Spleen (tissue), 11 donors: ENCODE measurements at regions not wholly inside any gene's neighbourhood (a gene's known extent, or its start where the extent isn't known, plus 50 kb on each side); places are given as distances from the start of the nearest gene placed in this dataset.

Experiments used
- DNase-seq: peaks from one replicate; pipeline ENCODE4 v3.0.0-alpha.2; 2020
- H3K27ac ChIP-seq, 8 donors: fragments of 200-600 bp; sonication (generic) in 7 of 8; 1 replicate in 4 of 8; 2 replicates in 4 of 8; pipeline versions ENCODE4 v1.5.0 to v1.8.0; 2016 to 2021; ENCODE audit warnings: inconsistent platforms in 4 of 8, mild to moderate bottlenecking in 4 of 8, moderate library complexity in 1 of 8
- H3K27me3 ChIP-seq, 7 donors: fragments of 200-600 bp; sonication (generic) in 6 of 7; replicated peaks in 1 of 7; 1 replicate in 4 of 7; 2 replicates in 3 of 7; pipeline versions ENCODE4 v1.5.0 to v1.8.0; 2016 to 2021; ENCODE audit warnings: inconsistent platforms in 3 of 7, mild to moderate bottlenecking in 1 of 7
- H3K36me3 ChIP-seq, 6 donors: fragments of 200-600 bp; sonication (generic) in 5 of 6; 1 replicate in 4 of 6; 2 replicates in 2 of 6; pipeline versions ENCODE4 v1.5.0 to v1.8.0; 2016 to 2021; ENCODE audit warnings: inconsistent platforms in 2 of 6
- H3K4me1 ChIP-seq, 6 donors: fragments of 200-600 bp; sonication (generic) in 5 of 6; 1 replicate in 3 of 6; 2 replicates in 3 of 6; pipeline versions ENCODE4 v1.5.0 to v1.8.0; 2016 to 2021; ENCODE audit warnings: inconsistent platforms in 3 of 6
- H3K4me3 ChIP-seq, 8 donors: fragments of 200-600 bp; sonication (generic) in 7 of 8; 1 replicate in 4 of 8; 2 replicates in 4 of 8; pipeline versions ENCODE4 v1.5.0 to v1.8.0; 2016 to 2021; ENCODE audit warnings: inconsistent platforms in 4 of 8, mild to moderate bottlenecking in 4 of 8, moderate library complexity in 2 of 8
- H3K9me3 ChIP-seq, 8 donors: fragments of 200-600 bp; sonication (generic) in 7 of 8; 1 replicate in 4 of 8; 2 replicates in 4 of 8; pipeline versions ENCODE4 v1.5.0 to v1.8.0; 2016 to 2021; ENCODE audit warnings: inconsistent platforms in 4 of 8
- CTCF ChIP-seq, 11 experiments: fragments of 200-600 bp in 7 of 11; fragments of 450-650 bp in 4 of 11; sonication (generic) in 4 of 11; IDR thresholded peaks in 8 of 11; conservative IDR thresholded peaks in 3 of 11; 1 replicate in 7 of 11; 2 replicates in 4 of 11; pipeline versions ENCODE4 v1.4.0 to v1.8.0; 2016 to 2021; ENCODE audit warnings: antibody characterized with exemption in 11 of 11, inconsistent platforms in 4 of 11, mild to moderate bottlenecking in 1 of 11
- POLR2A ChIP-seq, 3 donors: fragments of 450-650 bp; IDR thresholded peaks; one replicate each; pipeline ENCODE4 v1.5.1; 2017; ENCODE audit warnings: antibody characterized with exemption in 3 of 3, mild to moderate bottlenecking in 1 of 3
- POLR2AphosphoS5 ChIP-seq, 3 donors: sonication (generic); formaldehyde crosslinking; IDR thresholded peaks; one replicate each; pipeline ENCODE4 v1.5.1; 2017; ENCODE audit warnings: antibody characterized with exemption in 3 of 3
- WGBS, 5 donors: extraction: QIAGEN DNeasy Blood & Tissue Kit in 3 of 5; methylation state at CpG; one replicate each; pipeline versions ENCODE4 v1.1.5 to v1.1.7; 2013 to 2018; 5-methylcytosine and 5-hydroxymethylcytosine counted together
- intact Hi-C: fragments of 100-400 bp; cut with DNase I; formaldehyde crosslinking; loops from one replicate; pipeline ENCODE4 v1.15.0; 2023; ENCODE audit warnings: low total_unique reads
- donor health status: healthy with polysubstance abuse.
- donor health status: DM: no; HTN: no; CAD: no; lungs with moderate emphysema.
- donor health status: DM: no; HTN: no; CAD: no.
- donor health status: Bipolar disorder and iron deficiency.
- donor health status: healthy.
- donor health status: DM: no; HTN: no; CAD: no.
- donor health status: DM: yes; HTN: yes; CAD: no.

- Histone ChIP-seq H3K4me1 (peaks cover 0 to 10% (median 0%) of the 10 kb centered on the region in 6 donors), H3K4me3 (no peak overlapping the region), H3K9me3 (no peaks in the 10 kb centered on the region), H3K27me3 (peaks cover 0 to 39% (median 0%) of the 10 kb centered on the region in 7 donors), H3K36me3 (no peaks in the 10 kb centered on the region), H3K27ac (no peak overlapping the region)
- TF ChIP-seq POLR2A (IDR thresholded peaks at IDR 0.05) (no peak), CTCF (IDR thresholded peaks at IDR 0.05 in 8 of 11, conservative IDR thresholded peaks at IDR 0.05 in 3 of 11) (no peak), POLR2AphosphoS5 (IDR thresholded peaks at IDR 0.05) (no peak)
- 73 to 77% (median 75%) methylated on average over 3 of the region's 3 CpGs for WGBS, 5 donors
- DNase-seq, result no peak
- intact Hi-C loops, result no loop called here
Observed at GRCh38 chr15:69623392-69624154, 171.0 kb downstream of the RPLP1 start.

DNA sequence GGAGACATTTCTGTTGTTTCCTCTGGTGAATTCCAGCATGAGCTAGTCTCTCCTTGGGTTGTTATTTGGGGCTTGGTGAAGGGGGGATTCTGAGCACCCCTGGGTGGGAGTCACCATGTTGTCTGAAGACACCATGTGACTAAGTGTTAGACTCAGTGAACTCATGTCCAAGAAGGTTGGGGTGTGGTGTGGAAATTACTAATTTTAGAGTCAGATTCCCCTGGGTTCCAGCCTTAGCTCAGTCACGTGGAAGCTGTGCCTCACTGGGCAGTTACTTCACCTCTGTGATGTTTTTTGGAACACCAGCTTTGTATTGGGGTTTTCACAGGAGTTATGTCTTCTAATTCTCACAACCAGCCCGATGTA is 171.5 kb downstream of the RPLP1 start:
- Histone ChIP-seq H3K27ac (no peak overlapping the region), H3K36me3 (no peaks in the 10 kb centered on the region), H3K4me3 (no peak overlapping the region), H3K9me3 (no peaks in the 10 kb centered on the region), H3K27me3 (peaks cover 0 to 40% (median 0%) of the 10 kb centered on the region in 7 donors), H3K4me1 (peaks cover 0 to 10% (median 0%) of the 10 kb centered on the region in 6 donors)
- TF ChIP-seq CTCF (IDR thresholded peaks at IDR 0.05 in 8 of 11, conservative IDR thresholded peaks at IDR 0.05 in 3 of 11) (no peak), POLR2AphosphoS5 (IDR thresholded peaks at IDR 0.05) (no peak), POLR2A (IDR thresholded peaks at IDR 0.05) (no peak)
- WGBS, 5 donors, result 41 to 61% (median 46%) methylated on average over 2 of the region's 2 CpGs
- intact Hi-C loops, result no loop called here
- DNase-seq, result no peak

DNA sequence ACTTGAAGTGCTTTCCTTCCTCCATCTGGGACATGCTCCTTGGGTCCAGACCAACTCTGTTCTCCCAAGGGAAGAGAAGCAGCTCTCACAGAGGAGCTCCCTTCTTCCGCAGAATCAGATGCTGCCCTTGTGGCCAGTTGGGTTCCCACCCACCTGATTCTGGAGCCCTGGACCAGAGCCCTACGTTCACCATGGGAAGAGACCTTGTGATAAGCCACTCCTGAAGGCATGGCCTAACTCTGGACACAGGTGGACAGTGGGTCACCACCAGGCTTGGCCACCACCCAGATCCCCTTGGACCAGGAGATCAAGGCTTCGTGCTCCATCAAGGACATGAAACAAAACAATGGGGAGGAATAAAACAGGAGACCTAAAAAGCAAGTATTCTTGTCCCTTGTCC is 172.2 kb downstream of the RPLP1 start:
- no peak for DNase-seq
- Histone ChIP-seq H3K4me1 (peaks cover 0 to 10% (median 0%) of the 10 kb centered on the region in 6 donors), H3K9me3 (no peaks in the 10 kb centered on the region), H3K4me3 (no peak overlapping the region), H3K36me3 (no peaks in the 10 kb centered on the region), H3K27me3 (peaks cover 0 to 47% (median 0%) of the 10 kb centered on the region in 7 donors), H3K27ac (no peak overlapping the region)
- intact Hi-C loops, result no loop called here
- TF ChIP-seq POLR2A (IDR thresholded peaks at IDR 0.05) (no peak), CTCF (IDR thresholded peaks at IDR 0.05 in 8 of 11, conservative IDR thresholded peaks at IDR 0.05 in 3 of 11) (no peak), POLR2AphosphoS5 (IDR thresholded peaks at IDR 0.05) (no peak)
- whole genome bisulfite sequencing, 5 donors, result 80 to 93% (median 85%) methylated on average over 3 of the region's 3 CpGs

- no peak for TF ChIP-seq POLR2AphosphoS5 (IDR thresholded peaks at IDR 0.05)
- no peak for TF ChIP-seq POLR2A (IDR thresholded peaks at IDR 0.05)
- TF ChIP-seq CTCF (IDR thresholded peaks at IDR 0.05 in 8 of 11, conservative IDR thresholded peaks at IDR 0.05 in 3 of 11), result no peak
- Histone ChIP-seq H3K36me3 (no peaks in the 10 kb centered on the region), H3K27me3 (peaks cover 0 to 47% (median 0%) of the 10 kb centered on the region in 7 donors), H3K27ac (no peak overlapping the region), H3K9me3 (no peaks in the 10 kb centered on the region), H3K4me1 (peaks cover 0 to 10% (median 0%) of the 10 kb centered on the region in 6 donors), H3K4me3 (no peak overlapping the region)
- 37 to 88% (median 80%) methylated on average over 1 to 2 of the region's 2 CpGs for WGBS, 5 donors
- no peak for DNase-seq
- intact Hi-C loops, result no loop called here
Observed at GRCh38 chr15:69625328-69625727, 172.7 kb downstream of the RPLP1 start.
